CD14-positive monocyte (primary cell): ENCODE measurements at regions not wholly inside any gene's neighbourhood (a gene's known extent, or its start where the extent isn't known, plus 50 kb on each side); places are given as distances from the start of the nearest gene placed in this dataset.

Source experiments
- DNase-seq, 3 donors: peaks; one replicate each; pipeline ENCODE4 v3.0.0-alpha.2; 2011 to 2022
- H2AFZ ChIP-seq: 2 replicates; pipeline ENCODE4 v1.6.0; 2012; ENCODE audit warnings: mild to moderate bottlenecking, low read depth, low read length, inconsistent platforms; ENCODE audit not compliant: insufficient read depth, poor library complexity, severe bottlenecking
- H3K27ac ChIP-seq, 2 donors: 1 replicate in 1 of 2; 2 replicates in 1 of 2; pipeline ENCODE4 v1.5.1; 2012 to 2013; ENCODE audit warnings: low read length in 2 of 2, control low read depth in 1 of 2, inconsistent platforms in 1 of 2, low read depth in 1 of 2, mild to moderate bottlenecking in 1 of 2
- H3K27me3 ChIP-seq, 2 donors: one replicate each; pipeline versions ENCODE4 v1.6.0 to v1.6.1; 2011 to 2013; ENCODE audit warnings: low read length in 2 of 2; ENCODE audit not compliant: control insufficient read depth in 2 of 2, insufficient read depth in 2 of 2
- H3K36me3 ChIP-seq, 2 donors: replicated peaks in 1 of 2; 1 replicate in 1 of 2; 2 replicates in 1 of 2; pipeline versions ENCODE4 v1.5.1 to v1.6.1; 2012 to 2013; ENCODE audit warnings: low read length in 2 of 2, control low read depth in 1 of 2, inconsistent platforms in 1 of 2, mild to moderate bottlenecking in 1 of 2; ENCODE audit not compliant: insufficient read depth in 2 of 2, control insufficient read depth in 1 of 2
- H3K4me1 ChIP-seq, 2 donors: 1 replicate in 1 of 2; 2 replicates in 1 of 2; pipeline versions ENCODE4 v1.5.1 to v1.6.1; 2012 to 2013; ENCODE audit warnings: low read length in 2 of 2, control low read depth in 1 of 2, inconsistent platforms in 1 of 2, mild to moderate bottlenecking in 1 of 2, moderate library complexity in 1 of 2; ENCODE audit not compliant: insufficient read depth in 2 of 2, control insufficient read depth in 1 of 2
- H3K4me2 ChIP-seq: replicated peaks from 2 replicates; pipeline ENCODE3; 2012; ENCODE audit warnings: low read length, moderate library complexity, mild to moderate bottlenecking; ENCODE audit not compliant: poor library complexity, severe bottlenecking; ENCODE audit errors: extremely low read depth
- H3K4me3 ChIP-seq, 3 experiments: fragments of 200-600 bp in 1 of 3; sonication (generic) in 1 of 3; replicated peaks in 1 of 3; 1 replicate in 2 of 3; 2 replicates in 1 of 3; pipeline ENCODE4 v1.5.1; 2011 to 2013; ENCODE audit warnings: low read length in 3 of 3, mild to moderate bottlenecking in 3 of 3, control low read depth in 2 of 3, low read depth in 2 of 3, inconsistent platforms in 1 of 3, moderate library complexity in 1 of 3
- H3K79me2 ChIP-seq: 2 replicates; pipeline ENCODE4 v1.6.0; 2012; ENCODE audit warnings: mild to moderate bottlenecking, control low read depth, inconsistent platforms, low read length, moderate library complexity; ENCODE audit not compliant: insufficient read depth
- H3K9ac ChIP-seq: 2 replicates; pipeline ENCODE4 v1.6.0; 2017; ENCODE audit warnings: low read length, mild to moderate bottlenecking; ENCODE audit not compliant: insufficient read depth, poor library complexity, severe bottlenecking
- H3K9me3 ChIP-seq, 2 donors: replicated peaks in 1 of 2; 1 replicate in 1 of 2; 2 replicates in 1 of 2; pipeline versions ENCODE4 v1.5.1 to v1.6.1; 2012 to 2013; ENCODE audit warnings: low read length in 2 of 2, control low read depth in 1 of 2; ENCODE audit not compliant: control insufficient read depth in 1 of 2, insufficient read depth in 1 of 2
- H4K20me1 ChIP-seq: 2 replicates; pipeline ENCODE4 v1.6.0; 2012; ENCODE audit warnings: mild to moderate bottlenecking, low read length, control low read depth, moderate library complexity; ENCODE audit not compliant: insufficient read depth
- H3K27ac Mint-ChIP-seq, 7 donors: one replicate each; pipeline ENCODE4 v1.8.0; 2020; ENCODE audit warnings: mild to moderate bottlenecking in 7 of 7, mixed read lengths in 7 of 7, moderate library complexity in 6 of 7, inconsistent platforms in 2 of 7
- H3K27me3 Mint-ChIP-seq, 3 donors: one replicate each; pipeline ENCODE4 v1.8.0; 2021 to 2022; ENCODE audit warnings: low read depth in 3 of 3, mild to moderate bottlenecking in 3 of 3, mixed read lengths in 3 of 3, moderate library complexity in 3 of 3, inconsistent platforms in 1 of 3
- H3K36me3 Mint-ChIP-seq, 2 donors: one replicate each; pipeline ENCODE4 v1.8.0; 2020; ENCODE audit warnings: mixed read lengths in 2 of 2, inconsistent platforms in 1 of 2, mild to moderate bottlenecking in 1 of 2
- H3K4me1 Mint-ChIP-seq: one replicate; pipeline ENCODE4 v1.8.0; 2020; ENCODE audit warnings: mild to moderate bottlenecking, mixed read lengths
- H3K4me3 Mint-ChIP-seq, 2 donors: one replicate each; pipeline ENCODE4 v1.8.0; 2020; ENCODE audit warnings: mild to moderate bottlenecking in 2 of 2, mixed read lengths in 2 of 2, moderate library complexity in 1 of 2
- H3K9me3 Mint-ChIP-seq, 7 donors: one replicate each; pipeline ENCODE4 v1.8.0; 2020 to 2022; ENCODE audit warnings: mixed read lengths in 7 of 7, mild to moderate bottlenecking in 6 of 7, moderate library complexity in 6 of 7, inconsistent platforms in 2 of 7
- CTCF ChIP-seq: fragments of 200-600 bp; IDR thresholded peaks from one replicate; pipeline ENCODE4 v1.8.0; 2022; ENCODE audit warnings: antibody characterized with exemption, mild to moderate bottlenecking
- WGBS: methylation state at CpG from one replicate; pipeline ENCODE4 v1.1.5; 2013; ENCODE audit warnings: missing lambda C conversion rate; ENCODE audit not compliant: insufficient coverage; 5-methylcytosine and 5-hydroxymethylcytosine counted together
- intact Hi-C, 2 donors: fragments of 100-400 bp; cut with micrococcal nuclease; formaldehyde crosslinking; loops; one replicate each; pipeline versions ENCODE4 v1.15.0 to v1.15.1; 2023

- H3K27me3 ChIP-seq: no peaks in the 10 kb centered on the region
- peaks cover 0 to 2% (median 0%) of the 10 kb centered on the region in 3 donors for H3K27me3 Mint-ChIP-seq
- H3K36me3 Mint-ChIP-seq: no peaks in the 10 kb centered on the region
- no peak for DNase-seq
- no CpG with 5 or more reads among the region's 1 CpG for WGBS
- peaks cover 0 to 3% (median 0%) of the 10 kb centered on the region in 7 donors for H3K9me3 Mint-ChIP-seq
- H3K27ac ChIP-seq: no peak overlapping the region
- no peak overlapping the region for H3K9ac ChIP-seq
- H3K4me3 ChIP-seq: no peak overlapping the region
- intact Hi-C loops: no loop called here
- no peak overlapping the region for H3K4me3 Mint-ChIP-seq
- peaks cover 11% of the 10 kb centered on the region for H3K4me1 Mint-ChIP-seq
- H2AFZ ChIP-seq: no peak overlapping the region
- no peak overlapping the region for H3K27ac Mint-ChIP-seq
- H3K36me3 ChIP-seq: no peaks in the 10 kb centered on the region
- H3K9me3 ChIP-seq: no peaks in the 10 kb centered on the region
- H3K4me1 ChIP-seq: peaks cover 3 to 11% of the 10 kb centered on the region in 2 donors
- no peak for TF ChIP-seq CTCF
- no peak overlapping the region for H3K4me2 ChIP-seq
- no peaks in the 10 kb centered on the region for H3K79me2 ChIP-seq
- no peaks in the 10 kb centered on the region for H4K20me1 ChIP-seq
Observed at GRCh38 chr5:124956471-124957029, 210.1 kb upstream of the ZNF608 start.

- H3K4me3 Mint-ChIP-seq: no peak overlapping the region
- H3K9me3 ChIP-seq: no peaks in the 10 kb centered on the region
- H3K36me3 ChIP-seq: no peaks in the 10 kb centered on the region
- no peak overlapping the region for H3K9ac ChIP-seq
- peaks cover 0 to 3% (median 0%) of the 10 kb centered on the region in 7 donors for H3K9me3 Mint-ChIP-seq
- 93% methylated on average over 2 of the region's 5 CpGs for WGBS
- H3K27me3 ChIP-seq: no peaks in the 10 kb centered on the region
- peaks cover 0 to 2% (median 0%) of the 10 kb centered on the region in 3 donors for H3K27me3 Mint-ChIP-seq
- no peak overlapping the region for H2AFZ ChIP-seq
- no peaks in the 10 kb centered on the region for H4K20me1 ChIP-seq
- no peak for TF ChIP-seq CTCF
- no peak for DNase-seq
- peak overlapping the region in 1 of 7 donors; percentile 12 for H3K27ac Mint-ChIP-seq
- H3K36me3 Mint-ChIP-seq: no peaks in the 10 kb centered on the region
- H3K4me3 ChIP-seq: no peak overlapping the region
- no peak overlapping the region for H3K4me2 ChIP-seq
- intact Hi-C loops: no loop called here
- peaks cover 10% of the 10 kb centered on the region for H3K4me1 Mint-ChIP-seq
- H3K79me2 ChIP-seq: no peaks in the 10 kb centered on the region
- H3K27ac ChIP-seq: no peak overlapping the region
- H3K4me1 ChIP-seq: peaks cover 0 to 6% of the 10 kb centered on the region in 2 donors
Observed at GRCh38 chr5:124957063-124957462, 210.6 kb upstream of the ZNF608 start.
